MM.1S (cell line): ENCODE measurements at regions not wholly inside any gene's neighbourhood (a gene's known extent, or its start where the extent isn't known, plus 50 kb on each side); places are given as distances from the start of the nearest gene placed in this dataset.

Experiments used
- DNase-seq: peaks from one replicate; pipeline ENCODE4 v3.0.0-alpha.2; 2015
- H2AFZ ChIP-seq: fragments of 300-600 bp; sonication (generic); 2 replicates; pipeline ENCODE4 v1.6.0; 2016; ENCODE audit warnings: antibody characterized with exemption, low read length
- H3F3A ChIP-seq: fragments of 300-600 bp; sonication (generic); 2 replicates; pipeline ENCODE4 v1.6.1; 2016; ENCODE audit warnings: mild to moderate bottlenecking, antibody characterized with exemption, low read length, moderate library complexity, mixed read lengths; ENCODE audit not compliant: insufficient read depth
- H3K27ac ChIP-seq: fragments of 300-600 bp; sonication (generic); 2 replicates; pipeline ENCODE4 v1.5.1; 2016; ENCODE audit warnings: mild to moderate bottlenecking, low read length
- H3K27me3 ChIP-seq: fragments of 300-600 bp; sonication (generic); replicated peaks from 2 replicates; pipeline ENCODE4 v1.6.0; 2016; ENCODE audit warnings: low read length; ENCODE audit not compliant: insufficient read depth
- H3K36me3 ChIP-seq: fragments of 300-600 bp; sonication (generic); replicated peaks from 2 replicates; pipeline ENCODE4 v1.6.1; 2016; ENCODE audit warnings: mild to moderate bottlenecking, low read length, mixed read lengths; ENCODE audit not compliant: insufficient read depth
- H3K4me1 ChIP-seq: fragments of 300-600 bp; sonication (generic); 2 replicates; pipeline ENCODE4 v1.6.1; 2016; ENCODE audit warnings: low read length, mixed read lengths
- H3K4me2 ChIP-seq: fragments of 300-600 bp; sonication (generic); 2 replicates; pipeline ENCODE4 v1.6.0; 2016; ENCODE audit warnings: low read depth, low read length
- H3K4me3 ChIP-seq: fragments of 300-600 bp; sonication (generic); 2 replicates; pipeline ENCODE4 v1.5.1; 2016; ENCODE audit warnings: low read length, mixed read lengths
- H3K79me2 ChIP-seq: fragments of 300-600 bp; sonication (generic); 2 replicates; pipeline ENCODE4 v1.6.1; 2016; ENCODE audit warnings: mixed run types, low read length, mixed read lengths
- H3K9ac ChIP-seq: fragments of 300-600 bp; sonication (generic); 2 replicates; pipeline ENCODE4 v1.6.1; 2016; ENCODE audit warnings: low read length, mixed read lengths
- H3K9me2 ChIP-seq: fragments of 300-600 bp; sonication (generic); replicated peaks from 2 replicates; pipeline ENCODE4 v1.6.1; 2016; ENCODE audit warnings: mild to moderate bottlenecking, low read length, mixed read lengths; ENCODE audit not compliant: insufficient read depth
- H3K9me3 ChIP-seq: fragments of 300-600 bp; sonication (generic); replicated peaks from 2 replicates; pipeline ENCODE4 v1.6.1; 2016; ENCODE audit warnings: mild to moderate bottlenecking, low read length, mixed read lengths; ENCODE audit not compliant: insufficient read depth
- H4K20me1 ChIP-seq: fragments of 300-600 bp; sonication (generic); 2 replicates; pipeline ENCODE4 v1.6.1; 2016; ENCODE audit warnings: mild to moderate bottlenecking, low read length, moderate library complexity, mixed read lengths; ENCODE audit not compliant: insufficient read depth
- EZH2 ChIP-seq: fragments of 300-600 bp; sonication (generic); optimal IDR thresholded peaks from 2 replicates; pipeline ENCODE3; 2017; ENCODE audit warnings: low read depth, mild to moderate bottlenecking, antibody characterized with exemption, low read length, mixed read lengths
- EZH2phosphoT487 ChIP-seq: fragments of 300-600 bp; sonication (generic); IDR thresholded peaks from 2 replicates; pipeline ENCODE4 v1.6.1; 2018; ENCODE audit warnings: antibody characterized with exemption, low read length
- TF ChIP-seq, protein P1 (sequence below): fragments of 300-600 bp; sonication (generic); IDR thresholded peaks from 2 replicates; pipeline ENCODE4 v1.5.1; 2016; ENCODE audit warnings: antibody characterized with exemption, low read length, mixed read lengths

DNA sequence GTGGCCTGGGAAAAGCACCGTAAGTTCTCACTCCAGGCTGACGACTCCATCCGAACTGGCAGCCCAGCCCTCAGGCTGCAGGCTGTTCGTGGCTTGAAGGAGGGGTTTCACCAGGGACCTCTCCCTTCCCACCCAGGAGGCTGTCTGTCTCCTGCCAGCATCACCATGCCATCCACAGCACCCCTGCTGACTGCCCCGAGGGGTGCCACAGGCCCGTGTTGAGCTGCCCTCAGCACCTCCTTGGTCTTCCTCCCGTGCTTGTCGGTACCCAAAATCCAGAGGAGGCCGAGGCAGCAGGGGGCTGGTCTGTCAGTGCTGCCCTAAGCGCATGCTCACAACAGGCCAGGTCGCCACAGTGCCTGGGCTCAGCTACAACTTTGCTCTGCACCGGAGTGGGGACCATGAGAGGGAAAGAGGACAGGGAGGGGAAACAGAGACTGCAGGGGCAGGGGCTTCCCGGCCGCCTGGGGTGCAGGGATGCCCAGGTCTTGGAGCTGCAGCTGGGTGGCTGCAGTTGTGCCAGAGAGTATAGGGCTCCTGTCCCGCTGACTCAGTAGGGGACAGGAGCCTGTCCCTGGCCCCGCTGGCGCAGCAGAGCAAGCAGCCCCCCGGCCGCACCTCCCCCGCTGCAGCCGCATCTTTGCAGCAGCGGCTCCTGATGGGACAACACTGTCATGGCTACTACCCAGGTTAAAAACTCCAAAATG is 963.7 kb upstream of the CRIM1 start:
- no peaks in the 10 kb centered on the region for H3F3A ChIP-seq
- no peak for DNase-seq

DNA sequence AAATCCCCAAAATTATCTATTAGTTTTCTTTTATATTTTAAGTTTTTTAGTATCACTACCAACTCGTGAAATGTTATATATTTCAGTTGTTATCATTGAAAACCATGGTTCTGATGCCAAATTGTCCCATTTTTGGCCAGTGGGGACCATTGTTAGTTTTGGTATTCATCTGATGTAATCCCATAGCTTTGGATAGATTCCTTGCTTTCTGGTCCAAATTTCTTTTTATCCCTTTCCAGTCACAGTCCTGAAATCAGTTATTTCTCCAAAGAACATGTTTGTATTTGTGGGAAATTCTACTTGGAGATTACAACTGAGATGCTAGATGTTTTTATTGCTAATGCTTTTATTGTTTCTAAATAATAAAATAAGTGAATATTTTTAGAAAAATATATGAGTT is 976.8 kb upstream of the CRIM1 start:
- TF ChIP-seq, protein P1, sequence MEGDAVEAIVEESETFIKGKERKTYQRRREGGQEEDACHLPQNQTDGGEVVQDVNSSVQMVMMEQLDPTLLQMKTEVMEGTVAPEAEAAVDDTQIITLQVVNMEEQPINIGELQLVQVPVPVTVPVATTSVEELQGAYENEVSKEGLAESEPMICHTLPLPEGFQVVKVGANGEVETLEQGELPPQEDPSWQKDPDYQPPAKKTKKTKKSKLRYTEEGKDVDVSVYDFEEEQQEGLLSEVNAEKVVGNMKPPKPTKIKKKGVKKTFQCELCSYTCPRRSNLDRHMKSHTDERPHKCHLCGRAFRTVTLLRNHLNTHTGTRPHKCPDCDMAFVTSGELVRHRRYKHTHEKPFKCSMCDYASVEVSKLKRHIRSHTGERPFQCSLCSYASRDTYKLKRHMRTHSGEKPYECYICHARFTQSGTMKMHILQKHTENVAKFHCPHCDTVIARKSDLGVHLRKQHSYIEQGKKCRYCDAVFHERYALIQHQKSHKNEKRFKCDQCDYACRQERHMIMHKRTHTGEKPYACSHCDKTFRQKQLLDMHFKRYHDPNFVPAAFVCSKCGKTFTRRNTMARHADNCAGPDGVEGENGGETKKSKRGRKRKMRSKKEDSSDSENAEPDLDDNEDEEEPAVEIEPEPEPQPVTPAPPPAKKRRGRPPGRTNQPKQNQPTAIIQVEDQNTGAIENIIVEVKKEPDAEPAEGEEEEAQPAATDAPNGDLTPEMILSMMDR = no peak
- TF ChIP-seq EZH2phosphoT487 (no peak), EZH2 (no peak)
- H3K9me2 ChIP-seq = no peaks in the 10 kb centered on the region
- H3K4me3 ChIP-seq = no peak overlapping the region
- no peaks in the 10 kb centered on the region for H3K79me2 ChIP-seq
- H4K20me1 ChIP-seq = no peaks in the 10 kb centered on the region
- H3K9me3 ChIP-seq = no peaks in the 10 kb centered on the region
- H3K4me2 ChIP-seq = no peak overlapping the region
- no peak overlapping the region for H2AFZ ChIP-seq
- H3K36me3 ChIP-seq = no peaks in the 10 kb centered on the region
- no peak overlapping the region for H3K27ac ChIP-seq
- no peaks in the 10 kb centered on the region for H3K27me3 ChIP-seq
- H3K9ac ChIP-seq = no peak overlapping the region
- no peak for DNase-seq
- no peaks in the 10 kb centered on the region for H3F3A ChIP-seq
- H3K4me1 ChIP-seq = no peaks in the 10 kb centered on the region

More for the DNA sequence above, 963.7 kb upstream of the CRIM1 start:
- no peak overlapping the region for H3K27ac ChIP-seq
- H3K36me3 ChIP-seq = no peaks in the 10 kb centered on the region
- H3K4me1 ChIP-seq = no peaks in the 10 kb centered on the region
- no peak for TF ChIP-seq EZH2
- no peak for TF ChIP-seq EZH2phosphoT487
- TF ChIP-seq, protein P1 = no peak
- no peaks in the 10 kb centered on the region for H3K9me2 ChIP-seq
- no peaks in the 10 kb centered on the region for H3K9me3 ChIP-seq
- no peak overlapping the region for H3K4me2 ChIP-seq
- no peak overlapping the region for H3K9ac ChIP-seq
- no peaks in the 10 kb centered on the region for H3K79me2 ChIP-seq
- H4K20me1 ChIP-seq = no peaks in the 10 kb centered on the region
- H2AFZ ChIP-seq = no peak overlapping the region
- H3K27me3 ChIP-seq = no peaks in the 10 kb centered on the region
- no peak overlapping the region for H3K4me3 ChIP-seq

DNA sequence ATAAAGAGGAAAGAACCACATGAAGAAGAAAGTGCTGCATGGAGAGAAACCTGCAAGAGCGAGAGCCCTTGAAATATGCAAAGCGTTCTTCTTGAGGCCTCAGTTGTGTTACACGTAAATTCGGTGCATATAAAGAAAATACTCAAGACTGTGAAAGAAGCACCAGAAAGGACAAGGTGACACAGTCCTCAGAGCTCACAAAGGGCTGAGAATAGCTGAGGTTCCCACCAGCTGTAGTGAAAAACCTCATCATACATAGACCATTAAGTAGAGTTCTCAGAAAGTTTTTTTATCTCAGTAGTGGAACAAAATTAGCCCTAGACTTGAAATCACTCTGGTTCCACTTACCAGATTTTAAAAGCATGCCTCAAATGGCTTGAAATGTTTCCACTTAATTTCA is 980.7 kb upstream of the CRIM1 start:
- H3K4me3 ChIP-seq = no peak overlapping the region
- no peaks in the 10 kb centered on the region for H3K4me1 ChIP-seq
- H3K27ac ChIP-seq = no peak overlapping the region
- H3K79me2 ChIP-seq = no peaks in the 10 kb centered on the region
- H3K27me3 ChIP-seq = no peaks in the 10 kb centered on the region
- no peak for DNase-seq
- TF ChIP-seq EZH2 (no peak), EZH2phosphoT487 (no peak)
- TF ChIP-seq, protein P1 = no peak
- H3F3A ChIP-seq = no peaks in the 10 kb centered on the region
- H3K9ac ChIP-seq = no peak overlapping the region
- H2AFZ ChIP-seq = no peak overlapping the region
- no peaks in the 10 kb centered on the region for H3K9me3 ChIP-seq
- no peaks in the 10 kb centered on the region for H4K20me1 ChIP-seq
- no peak overlapping the region for H3K4me2 ChIP-seq
- no peaks in the 10 kb centered on the region for H3K36me3 ChIP-seq
- H3K9me2 ChIP-seq = no peaks in the 10 kb centered on the region
